Mucosa of gallbladder (tissue), 1 donor: ENCODE measurements at regions not wholly inside any gene's neighbourhood (a gene's known extent, or its start where the extent isn't known, plus 50 kb on each side); places are given as distances from the start of the nearest gene placed in this dataset.
"Not testable (repeated sequence)": the region's sequence is repeated elsewhere in the genome, so short reads cannot be mapped to it uniquely, and the experiment has no call there.

ENCODE experiments used
- DNase-seq: peaks from one replicate; pipeline ENCODE4 v3.0.0-alpha.2; 2020; ENCODE audit warnings: low spot score
- donor health status: DM: no; HTN: no; CAD: no.

GRCh38 chr13:65307056-65307455, 1923.1 kb downstream of the PCDH9 start:
- no peak for DNase-seq

- DNase-seq, result no peak
These were observed 1927.4 kb downstream of the PCDH9 start for GRCh38 chr13:65302691-65303090.

DNA sequence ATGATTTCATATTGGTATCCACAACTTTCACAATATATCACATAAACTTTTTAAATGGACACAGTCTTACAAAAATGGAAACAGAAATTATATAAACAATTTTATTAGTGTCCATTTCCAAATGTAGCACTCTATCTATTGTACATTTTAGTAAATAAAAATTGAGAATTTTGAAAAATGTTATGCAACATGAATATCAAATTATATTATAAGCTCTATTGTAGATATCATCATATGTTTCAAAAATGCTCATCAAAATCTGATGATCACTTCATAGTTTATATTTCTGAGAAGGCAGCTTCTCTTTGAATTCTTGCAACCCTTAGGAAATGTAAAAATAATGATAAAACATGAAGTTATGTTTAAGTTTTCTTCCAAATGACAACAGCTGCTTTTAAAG, 1928.6 kb downstream of the PCDH9 start:
- DNase-seq, result no peak

DNA sequence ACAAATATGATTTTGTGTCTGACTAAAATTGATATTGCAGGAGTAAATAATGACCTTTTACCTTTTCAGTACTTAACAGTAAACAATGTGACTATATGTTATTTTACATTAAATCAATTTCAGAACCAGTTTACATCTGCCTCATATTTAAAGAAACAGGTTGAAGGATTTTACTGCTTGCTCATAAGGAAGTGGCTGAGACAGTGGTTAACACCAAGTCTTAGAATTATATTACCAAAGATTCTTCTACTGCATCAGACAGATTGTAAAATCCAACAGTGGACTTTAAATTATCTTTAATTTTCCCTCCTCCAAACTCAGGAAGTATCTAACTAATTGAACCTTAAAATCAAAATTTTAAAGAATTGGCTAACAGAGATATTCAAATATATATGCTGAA, 1929.9 kb downstream of the PCDH9 start:
- DNase-seq, result no peak

DNA sequence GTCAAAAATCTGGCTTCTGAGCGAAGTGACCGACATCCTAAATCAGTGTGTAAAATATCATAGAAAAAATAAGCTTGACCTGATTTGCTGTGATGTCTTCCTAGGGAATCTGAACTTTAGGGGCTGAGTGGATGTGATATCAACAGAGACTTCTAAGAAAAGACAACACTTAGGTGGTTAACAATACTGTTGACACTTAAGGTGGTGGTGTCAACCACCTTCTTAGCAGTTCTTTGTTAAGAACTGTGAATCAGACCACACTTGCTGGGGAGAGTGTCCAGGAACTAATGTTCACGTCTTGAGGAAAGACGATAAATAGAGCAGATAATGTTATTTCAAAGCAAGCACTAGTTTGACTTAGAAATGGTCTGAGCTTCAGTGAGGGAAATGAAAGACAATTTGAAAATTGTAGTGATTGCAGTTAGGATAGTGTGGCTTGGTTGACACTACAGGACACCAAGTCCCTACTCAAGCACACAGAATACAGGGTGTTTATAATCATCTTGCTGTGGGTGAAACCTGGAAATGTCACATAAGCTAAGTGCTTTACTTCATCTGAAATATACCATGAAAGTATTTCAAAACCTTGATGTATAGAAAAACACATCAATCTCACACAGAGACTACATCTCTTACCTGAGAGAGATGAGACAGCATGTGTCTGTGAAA, 1936.5 kb downstream of the PCDH9 start:
- no peak for DNase-seq

- no peak for DNase-seq
These were observed 1937.6 kb downstream of the PCDH9 start for GRCh38 chr13:65292488-65292901.

- no peak for DNase-seq
These were observed 1942.7 kb downstream of the PCDH9 start for GRCh38 chr13:65287405-65287804.

DNA sequence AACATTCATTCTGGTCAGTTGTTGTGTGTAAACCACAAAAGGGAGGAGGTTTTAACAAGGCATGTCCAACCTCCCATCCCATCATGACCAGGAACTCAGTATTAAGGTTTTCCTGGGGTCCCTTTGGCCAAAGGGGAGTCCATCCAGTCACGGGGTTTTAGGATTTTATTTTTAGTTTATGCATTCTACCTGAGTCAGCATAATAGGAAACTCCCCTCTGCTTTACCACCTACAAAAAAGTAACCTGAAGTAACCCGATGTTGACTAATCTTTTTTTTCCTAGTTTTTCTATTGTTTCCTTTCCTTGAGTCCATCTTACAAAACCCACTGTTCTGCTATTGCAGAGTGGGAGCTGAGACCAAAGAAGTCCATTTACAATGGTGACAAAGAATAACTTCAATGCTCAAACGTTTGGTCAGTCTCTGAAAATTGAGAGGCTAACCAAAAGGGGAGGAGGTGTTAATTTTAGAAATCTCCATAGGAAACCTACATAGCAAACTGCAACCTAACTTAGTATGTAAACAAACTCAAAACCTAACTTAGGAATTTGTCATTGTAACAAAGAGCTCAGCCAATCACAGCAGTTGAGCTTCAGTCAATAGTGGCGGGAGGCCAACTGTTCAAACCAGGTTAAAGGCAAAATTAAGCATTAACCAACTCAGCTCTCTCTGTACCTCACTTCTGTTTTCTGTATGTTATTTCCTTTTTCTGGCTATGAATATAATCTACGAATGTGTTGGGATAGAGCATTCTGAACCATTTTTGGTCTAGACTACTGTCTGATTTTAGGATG, 1954.1 kb downstream of the PCDH9 start:
- DNase-seq, result peak; percentile 51

GRCh38 chr13:65275108-65275507, 1955.0 kb downstream of the PCDH9 start:
- DNase-seq, result no peak

- DNase-seq, result not testable (repeated sequence)
These were observed 1956.2 kb downstream of the PCDH9 start for GRCh38 chr13:65273811-65274420.

GRCh38 chr13:65268009-65268408, 1962.1 kb downstream of the PCDH9 start:
- DNase-seq, result no peak

DNA sequence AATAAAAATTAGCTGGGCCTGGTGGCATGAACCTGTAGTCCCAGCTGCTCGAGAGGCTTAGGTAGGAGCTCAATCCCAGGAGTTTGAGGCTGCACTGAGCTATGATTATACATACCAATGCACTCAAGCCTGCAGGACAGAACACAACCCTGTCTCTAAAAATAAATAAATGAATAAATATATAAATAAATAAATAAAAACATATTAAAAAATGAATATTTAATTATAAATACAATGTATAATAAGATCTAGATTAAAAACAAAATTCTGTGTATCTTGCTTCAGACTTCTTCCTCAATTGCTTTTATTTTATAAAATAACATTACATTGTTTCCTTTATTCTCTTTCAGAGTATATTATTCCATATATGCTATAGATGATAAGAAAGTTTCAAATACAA, 1964.1 kb downstream of the PCDH9 start:
- no peak for DNase-seq

GRCh38 chr13:65264066-65264465, 1966.1 kb downstream of the PCDH9 start:
- DNase-seq, result no peak

GRCh38 chr13:65260946-65261891, 1968.9 kb downstream of the PCDH9 start:
- DNase-seq, result no peak

DNA sequence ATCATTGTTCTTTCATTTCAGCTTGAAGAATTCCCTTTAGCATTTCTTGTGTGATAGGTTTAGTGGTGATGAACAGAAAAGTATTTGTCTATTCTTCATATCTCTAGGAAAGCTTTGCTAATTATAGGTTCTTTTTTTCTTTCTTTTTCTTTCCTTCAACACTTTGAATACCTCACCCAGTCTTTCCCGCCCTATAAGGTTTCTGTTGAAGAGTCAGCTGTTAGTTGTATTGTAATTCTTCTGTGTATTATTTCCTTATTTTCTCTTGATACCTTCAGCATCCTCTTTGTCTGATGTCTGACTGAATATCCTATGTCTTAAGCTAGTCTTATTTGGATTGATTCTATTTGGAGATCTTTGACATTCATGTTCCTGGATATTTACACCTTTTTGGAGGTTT, 1989.4 kb downstream of the PCDH9 start:
- DNase-seq, result no peak

DNA sequence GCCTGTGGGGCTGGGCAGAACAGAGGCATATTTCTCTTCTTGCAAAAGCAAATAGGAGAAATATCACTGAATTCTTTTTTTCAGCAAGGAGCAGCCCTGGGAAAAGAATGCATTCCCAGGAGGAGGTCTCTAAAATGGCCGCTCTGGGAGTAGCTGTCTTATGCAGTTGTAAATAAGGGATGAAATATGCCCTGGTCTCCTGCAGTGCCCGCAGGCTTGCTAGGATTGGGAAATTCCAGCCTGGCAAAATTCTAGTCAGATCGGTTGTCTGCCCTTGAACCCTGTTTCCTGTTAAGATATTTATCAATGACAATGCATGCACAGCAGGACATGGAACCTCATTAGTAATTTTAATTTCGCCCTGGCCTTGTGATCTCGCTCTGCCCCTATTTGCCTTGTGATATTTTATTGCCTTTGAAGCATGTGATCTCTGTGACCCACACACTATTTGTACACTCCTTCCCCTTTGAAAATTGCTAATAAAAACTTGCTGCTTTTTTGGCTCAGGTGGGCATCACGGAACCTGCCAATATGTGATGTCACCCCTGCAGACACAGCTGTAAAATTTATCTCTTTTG, 1993.2 kb downstream of the PCDH9 start:
- no peak for DNase-seq

DNA sequence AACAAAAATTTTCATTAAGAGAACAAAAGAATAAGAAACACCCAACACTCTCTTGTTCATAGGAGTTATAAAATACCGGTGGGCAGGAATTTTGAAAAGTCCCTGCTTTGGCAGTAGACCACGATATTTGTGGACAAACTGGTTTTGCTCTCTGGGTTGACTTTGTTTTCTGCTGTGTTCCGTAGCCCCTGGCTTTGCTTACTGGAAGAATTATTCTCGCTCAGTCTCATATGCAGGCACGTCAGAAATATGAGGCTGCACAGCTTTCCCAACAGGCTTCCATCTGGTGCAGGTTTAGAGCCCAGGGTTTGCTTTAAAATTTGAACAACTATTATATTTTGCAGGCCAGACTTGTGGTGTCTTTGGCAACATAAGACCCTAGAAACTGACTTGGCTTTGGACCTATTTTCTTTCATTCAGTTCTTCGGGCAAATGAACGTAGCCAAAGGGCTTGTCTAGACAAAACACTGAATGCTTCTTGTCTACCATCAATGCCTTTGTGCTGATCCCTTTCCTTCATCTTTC, 2012.6 kb downstream of the PCDH9 start:
- DNase-seq, result no peak

DNA sequence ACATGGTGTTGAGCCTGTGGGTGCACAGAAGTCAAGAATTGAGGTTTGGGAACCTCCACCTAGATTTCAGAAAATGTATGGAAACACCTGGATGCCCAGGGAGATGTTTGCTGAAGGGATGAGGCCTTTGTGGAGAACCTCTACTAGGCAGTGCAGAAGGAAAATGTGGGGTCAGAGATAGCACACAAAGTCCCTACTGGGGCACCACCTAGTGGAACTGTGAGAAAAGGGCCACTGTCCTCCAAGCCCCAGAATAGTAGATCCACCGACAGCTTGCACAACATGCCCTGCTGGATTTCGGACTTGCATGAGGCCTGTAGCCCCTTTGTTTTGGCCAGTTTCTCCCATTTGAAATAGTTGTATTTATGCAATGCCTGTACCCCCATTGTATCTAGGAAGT, 2027.3 kb downstream of the PCDH9 start:
- not testable (repeated sequence) for DNase-seq

DNA sequence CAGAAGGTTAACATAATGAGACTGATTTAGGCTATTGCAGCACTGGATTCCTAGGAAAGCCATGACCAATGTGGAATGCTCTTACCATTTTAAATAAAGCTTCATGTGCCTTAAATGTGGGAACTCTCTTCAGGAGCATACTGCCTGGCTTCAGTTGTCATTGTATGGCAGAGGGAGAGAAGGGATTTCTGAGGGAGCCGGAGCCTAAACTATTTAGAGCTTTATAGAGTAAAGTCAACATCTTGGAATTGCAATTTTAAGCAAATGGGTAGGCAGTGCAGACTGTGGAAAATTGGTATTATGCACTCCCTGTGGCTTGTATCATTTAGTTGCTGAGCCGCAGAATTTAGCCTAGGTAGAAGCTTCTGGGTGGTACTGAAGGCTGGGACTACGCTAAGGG, 2041.4 kb downstream of the PCDH9 start:
- DNase-seq, result no peak

- no peak for DNase-seq
These were observed 2062.1 kb downstream of the PCDH9 start for GRCh38 chr13:65168026-65168425.

GRCh38 chr13:65166675-65167074, 2063.5 kb downstream of the PCDH9 start:
- DNase-seq, result no peak
